ENCODE measurements at regions not wholly inside any gene's neighbourhood (a gene's known extent, or its start where the extent isn't known, plus 50 kb on each side); places are given as distances from the start of the nearest gene placed in this dataset.

DNA sequence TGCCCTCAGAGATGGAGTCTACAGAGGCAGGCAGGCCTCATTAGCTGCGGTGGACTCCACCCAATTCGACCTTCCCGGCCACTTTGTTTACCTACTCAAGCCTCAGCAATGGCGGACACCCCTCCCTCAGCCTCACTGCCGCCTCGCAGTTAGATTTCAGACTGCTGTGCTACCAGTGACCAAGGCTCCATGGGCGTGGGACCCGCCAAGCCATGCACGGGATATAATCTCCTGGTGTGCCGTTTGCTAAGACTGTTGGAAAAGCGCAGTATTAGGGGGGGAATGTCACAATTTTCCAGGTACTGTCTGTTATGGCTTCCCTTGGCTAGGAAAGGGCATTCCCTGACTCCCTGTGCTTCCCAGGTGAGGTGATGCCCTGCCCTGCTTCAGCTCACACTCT lies 252.3 kb downstream of the ARL4A start:
- no peak for TF ChIP-seq POLR2A (IDR thresholded peaks at IDR 0.05)
- no peak for TF ChIP-seq CTCF (IDR thresholded peaks at IDR 0.05)
- TF ChIP-seq POLR2AphosphoS5 (IDR thresholded peaks at IDR 0.05) = no peak
- no peak for TF ChIP-seq EP300 (IDR thresholded peaks at IDR 0.05)

Data from suprapubic skin (tissue), 4 donors.